Fibroblast of the conjunctiva (primary cell): ENCODE measurements at regions not wholly inside any gene's neighbourhood (a gene's known extent, or its start where the extent isn't known, plus 50 kb on each side); places are given as distances from the start of the nearest gene placed in this dataset.
A peak's percentile ranks its signal among the peaks of the same experiment; 100 is the strongest.
"Not testable (repeated sequence)": the region's sequence is repeated elsewhere in the genome, so short reads cannot be mapped to it uniquely, and the experiment has no call there.

ENCODE experiments used
- DNase-seq: peaks from one replicate; pipeline ENCODE4 v3.0.0-alpha.2; 2010; ENCODE audit warnings: low read depth

- no peak for DNase-seq
Measured at GRCh38 chr9:714675-715074, 126.8 kb upstream of the DMRT1 start.

- no peak for DNase-seq
Measured at GRCh38 chr9:715300-715699, 126.2 kb upstream of the DMRT1 start.

- DNase-seq = no peak
Measured at GRCh38 chr9:715743-716400, 125.6 kb upstream of the DMRT1 start.

GRCh38 chr9:717722-718121 lies 123.8 kb upstream of the DMRT1 start:
- DNase-seq = no peak

- DNase-seq = no peak
Measured at GRCh38 chr9:720239-720881, 121.1 kb upstream of the DMRT1 start.

- no peak for DNase-seq
Measured at GRCh38 chr9:722388-722980, 119.0 kb upstream of the DMRT1 start.

- not testable (repeated sequence) for DNase-seq
Measured at GRCh38 chr9:724461-724860, 117.0 kb upstream of the DMRT1 start.

GRCh38 chr9:726005-726404 lies 115.5 kb upstream of the DMRT1 start:
- DNase-seq = no peak

- DNase-seq = no peak
Measured at GRCh38 chr9:727767-728166, 113.7 kb upstream of the DMRT1 start.

- DNase-seq = no peak
Measured at GRCh38 chr9:728535-728934, 113.0 kb upstream of the DMRT1 start.

GRCh38 chr9:731474-731873 lies 110.0 kb upstream of the DMRT1 start:
- DNase-seq = no peak

GRCh38 chr9:734831-735511 lies 106.5 kb upstream of the DMRT1 start:
- peak; percentile 81 for DNase-seq

- DNase-seq = no peak
Measured at GRCh38 chr9:737400-738120, 103.9 kb upstream of the DMRT1 start.

- peak; percentile 38 for DNase-seq
Measured at GRCh38 chr9:738209-738915, 103.1 kb upstream of the DMRT1 start.

GRCh38 chr9:739362-739761 lies 102.1 kb upstream of the DMRT1 start:
- DNase-seq = no peak

GRCh38 chr9:740221-740620 lies 101.3 kb upstream of the DMRT1 start:
- DNase-seq = no peak

- no peak for DNase-seq
Measured at GRCh38 chr9:742104-742503, 99.4 kb upstream of the DMRT1 start.

- DNase-seq = no peak
Measured at GRCh38 chr9:742914-743589, 98.4 kb upstream of the DMRT1 start.

- no peak for DNase-seq
Measured at GRCh38 chr9:744046-744712, 97.3 kb upstream of the DMRT1 start.

GRCh38 chr9:744790-745484 lies 96.6 kb upstream of the DMRT1 start:
- DNase-seq = no peak
